A549 (cell line): ENCODE measurements at regions not wholly inside any gene's neighbourhood (a gene's known extent, or its start where the extent isn't known, plus 50 kb on each side); places are given as distances from the start of the nearest gene placed in this dataset.

Experiments
- ATAC-seq, 2 experiments: fragments of 200-7000 bp in 1 of 2; fragments of >200 bp in 1 of 2; cut with Nextera tagmentation in 1 of 2; cut with Tn5 transposase in 1 of 2; 3 replicates each; pipeline versions ENCODE4 v1.8.0 to v1.9.1; 2018 to 2020; ENCODE audit warnings: mild to moderate bottlenecking in 1 of 2, moderate library complexity in 1 of 2
- CTCF ChIA-PET: fragments of 300-600 bp; sonication (Branson Sonifier 250); formaldehyde crosslinking; extraction: SDS; loops from one replicate; lab custom pipeline; 2021; ENCODE audit warnings: antibody characterized with exemption, inconsistent platforms; lab: Yijun Ruan, JAX
- POLR2A ChIA-PET: fragments of 350-600 bp; formaldehyde crosslinking; extraction: SDS; loops from one replicate; lab custom pipeline; 2021; ENCODE audit warnings: antibody characterized with exemption, inconsistent platforms; lab: Yijun Ruan, JAX
- DNase-seq, 2 experiments: peaks; one replicate each; pipeline versions ENCODE4 v3.0.0 to v3.0.0-alpha.2; 2011 to 2016; ENCODE audit warnings: low read depth in 1 of 2, low spot score in 1 of 2
- FAIRE-seq: peaks from 2 replicates; lab custom pipeline; 2011; peaks lifted over from hg19 to GRCh38; lab: Jason Lieb, UNC
- H3K27ac ChIP-seq, 2 experiments: fragments of >200 bp; sonication (Bioruptor Twin); formaldehyde crosslinking; 3 replicates each; pipeline ENCODE4 v1.5.1; 2016 to 2017
- H3K4me1 ChIP-seq: fragments of >200 bp; sonication (Bioruptor Twin); formaldehyde crosslinking; 3 replicates; pipeline ENCODE4 v1.6.1; 2016
- H3K4me2 ChIP-seq: fragments of >200 bp; sonication (Bioruptor Twin); formaldehyde crosslinking; 3 replicates; pipeline ENCODE4 v1.6.1; 2016
- H3K4me3 ChIP-seq: fragments of >200 bp; sonication (Bioruptor Twin); formaldehyde crosslinking; 3 replicates; pipeline ENCODE4 v1.5.1; 2016
- H3K9me3 ChIP-seq: fragments of >200 bp; sonication (Bioruptor Twin); formaldehyde crosslinking; 3 replicates; pipeline ENCODE4 v1.6.1; 2016
- CBX2 ChIP-seq: fragments of 200-600 bp; sonication (generic); IDR thresholded peaks from 2 replicates; pipeline ENCODE4 v1.6.1; 2016; ENCODE audit warnings: low read depth, mild to moderate bottlenecking, borderline replicate concordance
- CEBPB ChIP-seq, 2 experiments: fragments of >200 bp in 1 of 2; sonication (Bioruptor Twin) in 1 of 2; formaldehyde crosslinking in 1 of 2; IDR thresholded peaks; 2 replicates each; pipeline ENCODE4 v1.6.1; 2012 to 2016
- CHD2 ChIP-seq: fragments of 150-350 bp; IDR thresholded peaks from 2 replicates; pipeline ENCODE4 v1.6.1; 2014; ENCODE audit warnings: low read length; ENCODE audit not compliant: partially characterized antibody
- CHD4 ChIP-seq: fragments of 200-600 bp; sonication (generic); IDR thresholded peaks from 2 replicates; pipeline ENCODE4 v1.6.1; 2016; ENCODE audit warnings: antibody characterized with exemption, mild to moderate bottlenecking, borderline replicate concordance
- EHMT2 ChIP-seq: fragments of 200-600 bp; sonication (generic); IDR thresholded peaks from 2 replicates; pipeline ENCODE4 v1.6.1; 2016; ENCODE audit warnings: antibody characterized with exemption, low read depth, mild to moderate bottlenecking, moderate library complexity
- EP300 ChIP-seq, 2 experiments: fragments of >200 bp; sonication (Bioruptor Twin); formaldehyde crosslinking; IDR thresholded peaks; 2 replicates in 1 of 2; 3 replicates in 1 of 2; pipeline ENCODE4 v1.6.1; 2016 to 2017
- HOXB5 ChIP-seq: fragments of 250-450 bp; sonication (Bioruptor Pico); IDR thresholded peaks from 2 replicates; pipeline ENCODE4 v1.5.0; 2020; ENCODE audit warnings: mild to moderate bottlenecking, moderate library complexity
- MAFK ChIP-seq: fragments of 450-650 bp; IDR thresholded peaks from 2 replicates; pipeline ENCODE4 v1.6.1; 2014; ENCODE audit not compliant: partially characterized antibody
- NFE2L2 ChIP-seq: fragments of 150-350 bp; conservative IDR thresholded peaks from 2 replicates; pipeline ENCODE4 v1.6.1; 2014; ENCODE audit warnings: low read length
- NPAS2 ChIP-seq: fragments of 250-450 bp; sonication (Bioruptor Pico); IDR thresholded peaks from 2 replicates; pipeline ENCODE4 v1.8.0; 2022; ENCODE audit warnings: mild to moderate bottlenecking, moderate library complexity, borderline replicate concordance
- POLR2AphosphoS2 ChIP-seq: conservative IDR thresholded peaks from 2 replicates; pipeline ENCODE4 v1.6.1; 2012; ENCODE audit warnings: low read length, improper control_type of control experiment, inconsistent platforms
- RAD21 ChIP-seq, 2 experiments: fragments of >200 bp in 1 of 2; sonication (Bioruptor Twin) in 1 of 2; formaldehyde crosslinking in 1 of 2; IDR thresholded peaks in 1 of 2; conservative IDR thresholded peaks in 1 of 2; 2 replicates in 1 of 2; 3 replicates in 1 of 2; pipeline ENCODE4 v1.6.1; 2012 to 2018; ENCODE audit warnings: inconsistent platforms in 1 of 2
- RARB ChIP-seq: fragments of 250-450 bp; sonication (Bioruptor Pico); IDR thresholded peaks from 2 replicates; pipeline ENCODE4 v1.8.0; 2021; ENCODE audit warnings: mild to moderate bottlenecking, moderate library complexity
- RCOR1 ChIP-seq: fragments of 150-350 bp; IDR thresholded peaks from 2 replicates; pipeline ENCODE4 v1.6.1; 2014; ENCODE audit warnings: antibody characterized with exemption, low read length, low read depth
- RFX5 ChIP-seq: fragments of 450-650 bp; IDR thresholded peaks from 2 replicates; pipeline ENCODE4 v1.7.1; 2014; ENCODE audit warnings: antibody characterized with exemption, mild to moderate bottlenecking, moderate library complexity
- TP53 ChIP-seq: fragments of 250-450 bp; sonication (Bioruptor Pico); IDR thresholded peaks from 2 replicates; pipeline ENCODE4 v1.5.0; 2021; ENCODE audit warnings: mild to moderate bottlenecking, moderate library complexity
- ZNF302 ChIP-seq: fragments of 250-450 bp; sonication (Bioruptor Pico); IDR thresholded peaks from 2 replicates; pipeline ENCODE4 v1.9.0; 2021; ENCODE audit warnings: inconsistent platforms, mild to moderate bottlenecking, moderate library complexity
- WGBS: methylation state at CpG from one replicate; pipeline ENCODE4 v1.1.6; 2017; ENCODE audit errors: missing lambda C conversion rate; 5-methylcytosine and 5-hydroxymethylcytosine counted together
- TF ChIP-seq, protein P1 (sequence below): fragments of 150-350 bp; IDR thresholded peaks from 2 replicates; pipeline ENCODE4 v1.6.1; 2014; ENCODE audit warnings: low read depth, mild to moderate bottlenecking, low read length
- TF ChIP-seq, protein P2 (sequence below): fragments of 200-600 bp; sonication (generic); IDR thresholded peaks from 2 replicates; pipeline ENCODE4 v1.6.1; 2016; ENCODE audit warnings: antibody characterized with exemption, mild to moderate bottlenecking, moderate library complexity

DNA sequence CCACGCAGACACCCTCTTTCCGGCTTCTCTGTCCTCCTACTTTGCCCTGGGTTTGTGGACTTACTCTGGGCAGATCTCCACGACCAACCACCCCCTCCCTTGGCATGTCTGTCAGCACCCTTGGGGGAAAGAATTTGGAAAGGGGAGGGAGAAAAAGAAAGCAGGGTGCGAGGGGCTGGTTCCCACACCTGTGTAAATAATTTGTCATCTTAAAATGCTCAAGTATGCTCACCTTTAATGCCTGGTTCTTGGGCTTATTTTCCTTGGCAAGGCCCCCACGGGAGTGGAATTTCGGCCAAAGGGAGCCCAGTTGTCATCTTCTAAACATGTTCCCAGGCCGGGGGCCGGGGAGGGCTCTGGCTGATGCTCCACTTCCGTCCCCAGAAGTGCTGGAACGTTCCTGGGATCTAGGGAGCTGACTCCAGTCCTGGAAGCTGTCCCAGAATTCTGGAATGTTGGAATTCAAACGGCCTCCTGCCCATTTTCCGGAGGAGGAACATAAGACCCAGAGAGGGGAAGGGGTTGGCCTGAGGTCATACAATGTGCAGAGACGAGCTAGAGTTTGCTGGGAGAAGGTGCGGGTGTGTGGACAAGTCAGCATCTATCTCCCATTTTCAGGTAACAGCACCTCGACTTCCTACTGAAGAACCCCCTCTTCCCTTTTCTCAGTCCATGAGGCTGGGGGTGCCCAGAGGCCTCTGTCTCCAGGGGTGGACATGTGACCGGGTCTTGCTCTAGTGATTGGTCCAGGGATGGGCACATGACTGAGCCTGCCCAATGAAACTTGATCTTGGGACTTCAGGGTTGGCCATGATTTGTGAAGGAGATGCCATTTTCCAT is 122.3 kb downstream of the CEBPB start (continued):
- no peak for TF ChIP-seq RCOR1
- TF ChIP-seq CHD4, result no peak
- no peak for TF ChIP-seq CBX2
- no peak for TF ChIP-seq NFE2L2
- no peak for TF ChIP-seq MAFK
- TF ChIP-seq RAD21 (conservative IDR thresholded peaks at IDR 0.05 in 1 of 2, IDR thresholded peaks at IDR 0.05 in 1 of 2), result no peak
- no peak for TF ChIP-seq EHMT2
- no peak for TF ChIP-seq POLR2AphosphoS2
- peak; percentile 71 to 83; a peak in 4 of 5 replicates for TF ChIP-seq EP300 (IDR thresholded peaks at IDR 0.05)
- no peak for TF ChIP-seq ZNF302 (CRISPR knock-in tag)

DNA sequence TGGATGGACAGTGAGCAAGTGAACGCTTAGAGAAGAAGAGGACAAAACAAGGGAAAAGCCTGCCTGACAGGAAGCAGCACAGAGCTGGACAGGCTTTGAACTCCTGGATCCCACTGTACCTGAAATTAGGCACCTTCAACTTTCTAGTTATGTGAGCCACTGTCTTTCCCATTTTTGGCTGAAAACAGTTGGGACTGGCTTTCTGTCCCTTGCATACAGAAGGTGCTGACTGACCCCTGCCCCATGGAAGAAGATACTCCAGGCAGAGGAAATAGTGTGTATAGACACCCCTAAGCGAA is 122.8 kb downstream of the CEBPB start:
- Histone ChIP-seq H3K4me2 (peak overlapping the region; percentile 60), H3K4me1 (peaks cover 54% of the 10 kb centered on the region)
- no peak for DNase-seq

More for the DNA sequence above, 122.8 kb downstream of the CEBPB start:
- TF ChIP-seq, protein P1, sequence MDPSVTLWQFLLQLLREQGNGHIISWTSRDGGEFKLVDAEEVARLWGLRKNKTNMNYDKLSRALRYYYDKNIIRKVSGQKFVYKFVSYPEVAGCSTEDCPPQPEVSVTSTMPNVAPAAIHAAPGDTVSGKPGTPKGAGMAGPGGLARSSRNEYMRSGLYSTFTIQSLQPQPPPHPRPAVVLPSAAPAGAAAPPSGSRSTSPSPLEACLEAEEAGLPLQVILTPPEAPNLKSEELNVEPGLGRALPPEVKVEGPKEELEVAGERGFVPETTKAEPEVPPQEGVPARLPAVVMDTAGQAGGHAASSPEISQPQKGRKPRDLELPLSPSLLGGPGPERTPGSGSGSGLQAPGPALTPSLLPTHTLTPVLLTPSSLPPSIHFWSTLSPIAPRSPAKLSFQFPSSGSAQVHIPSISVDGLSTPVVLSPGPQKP, result no peak
- no peak for TF ChIP-seq NPAS2
- no peak for TF ChIP-seq HOXB5
- no peak for TF ChIP-seq CHD2
- TF ChIP-seq RARB (CRISPR knock-in tag), result no peak
- no peak for TF ChIP-seq CEBPB (IDR thresholded peaks at IDR 0.05)
- TF ChIP-seq RFX5, result no peak
- no peak for TF ChIP-seq TP53 (CRISPR knock-in tag)
- TF ChIP-seq, protein P2, sequence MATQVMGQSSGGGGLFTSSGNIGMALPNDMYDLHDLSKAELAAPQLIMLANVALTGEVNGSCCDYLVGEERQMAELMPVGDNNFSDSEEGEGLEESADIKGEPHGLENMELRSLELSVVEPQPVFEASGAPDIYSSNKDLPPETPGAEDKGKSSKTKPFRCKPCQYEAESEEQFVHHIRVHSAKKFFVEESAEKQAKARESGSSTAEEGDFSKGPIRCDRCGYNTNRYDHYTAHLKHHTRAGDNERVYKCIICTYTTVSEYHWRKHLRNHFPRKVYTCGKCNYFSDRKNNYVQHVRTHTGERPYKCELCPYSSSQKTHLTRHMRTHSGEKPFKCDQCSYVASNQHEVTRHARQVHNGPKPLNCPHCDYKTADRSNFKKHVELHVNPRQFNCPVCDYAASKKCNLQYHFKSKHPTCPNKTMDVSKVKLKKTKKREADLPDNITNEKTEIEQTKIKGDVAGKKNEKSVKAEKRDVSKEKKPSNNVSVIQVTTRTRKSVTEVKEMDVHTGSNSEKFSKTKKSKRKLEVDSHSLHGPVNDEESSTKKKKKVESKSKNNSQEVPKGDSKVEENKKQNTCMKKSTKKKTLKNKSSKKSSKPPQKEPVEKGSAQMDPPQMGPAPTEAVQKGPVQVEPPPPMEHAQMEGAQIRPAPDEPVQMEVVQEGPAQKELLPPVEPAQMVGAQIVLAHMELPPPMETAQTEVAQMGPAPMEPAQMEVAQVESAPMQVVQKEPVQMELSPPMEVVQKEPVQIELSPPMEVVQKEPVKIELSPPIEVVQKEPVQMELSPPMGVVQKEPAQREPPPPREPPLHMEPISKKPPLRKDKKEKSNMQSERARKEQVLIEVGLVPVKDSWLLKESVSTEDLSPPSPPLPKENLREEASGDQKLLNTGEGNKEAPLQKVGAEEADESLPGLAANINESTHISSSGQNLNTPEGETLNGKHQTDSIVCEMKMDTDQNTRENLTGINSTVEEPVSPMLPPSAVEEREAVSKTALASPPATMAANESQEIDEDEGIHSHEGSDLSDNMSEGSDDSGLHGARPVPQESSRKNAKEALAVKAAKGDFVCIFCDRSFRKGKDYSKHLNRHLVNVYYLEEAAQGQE, result no peak
- peak overlapping the region; percentile 93 to 98 for H3K27ac ChIP-seq
- peaks cover 4% of the 10 kb centered on the region; the same call in 1 of the 3 replicates for H3K9me3 ChIP-seq
- ChIA-PET POLR2A (interaction anchor here (1.2 kb wide), 1 partner anchor 8 kb away, joined by 5 read pairs; no protein-coding TSS in a partner anchor), CTCF (interaction anchor here (1.2 to 1.4 kb wide), 3 partner anchors 20 to 147 kb away, joined by 3 to 4 read pairs (median 3); no protein-coding TSS in a partner anchor)
- no peak overlapping the region for H3K4me3 ChIP-seq
- FAIRE-seq (no peak), ATAC-seq (no peak)
- 93% methylated on average over 2 of the region's 2 CpGs for WGBS
